HG02938 (cell line): ENCODE measurements at regions not wholly inside any gene's neighbourhood (a gene's known extent, or its start where the extent isn't known, plus 50 kb on each side); places are given as distances from the start of the nearest gene placed in this dataset.

Source experiments
- ATAC-seq: cut with Tn5 transposase; IDR thresholded peaks from one replicate; pipeline ENCODE4 v1.9.1; 2021; ENCODE audit warnings: mild to moderate bottlenecking, moderate library complexity; ENCODE audit not compliant: unreplicated experiment

DNA sequence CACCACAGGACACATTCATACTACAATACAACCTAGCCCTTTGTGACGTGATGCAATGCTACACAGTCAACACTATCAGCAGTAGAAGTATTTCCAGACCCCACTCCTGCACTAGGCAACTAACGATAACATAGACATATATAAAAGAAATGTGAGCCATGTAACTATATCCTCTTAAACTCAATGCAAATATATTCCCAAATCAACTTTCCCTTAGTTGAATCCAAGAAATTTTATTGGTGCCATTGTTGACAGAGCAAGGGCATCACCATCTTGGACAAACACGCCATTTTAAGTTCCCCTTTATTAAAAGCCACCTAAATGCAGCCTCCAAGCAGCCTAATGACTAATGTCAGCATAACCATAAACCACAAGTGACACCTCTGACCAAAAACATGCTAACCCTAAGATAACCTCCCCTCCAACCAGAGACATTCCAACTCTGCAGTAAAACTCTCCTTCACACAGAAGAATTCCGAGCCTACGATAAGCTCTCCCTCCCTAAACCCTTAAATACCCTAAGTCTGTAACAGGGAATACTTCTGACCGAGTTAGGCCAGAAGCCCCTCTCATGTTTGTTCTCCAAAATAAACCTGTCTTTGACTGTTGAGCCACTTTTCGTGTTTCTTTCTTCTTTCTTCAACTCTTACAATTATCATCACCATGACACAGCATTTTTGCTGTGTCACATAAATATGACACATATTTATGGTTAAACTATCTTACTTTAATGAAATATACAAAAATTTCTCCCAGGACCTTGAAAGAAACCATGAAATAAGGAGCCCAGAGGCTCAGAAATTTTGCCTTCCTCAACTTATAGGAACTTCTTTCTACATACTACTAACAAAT lies 1497.8 kb downstream of the EFNA5 start:
- no peak for ATAC-seq

DNA sequence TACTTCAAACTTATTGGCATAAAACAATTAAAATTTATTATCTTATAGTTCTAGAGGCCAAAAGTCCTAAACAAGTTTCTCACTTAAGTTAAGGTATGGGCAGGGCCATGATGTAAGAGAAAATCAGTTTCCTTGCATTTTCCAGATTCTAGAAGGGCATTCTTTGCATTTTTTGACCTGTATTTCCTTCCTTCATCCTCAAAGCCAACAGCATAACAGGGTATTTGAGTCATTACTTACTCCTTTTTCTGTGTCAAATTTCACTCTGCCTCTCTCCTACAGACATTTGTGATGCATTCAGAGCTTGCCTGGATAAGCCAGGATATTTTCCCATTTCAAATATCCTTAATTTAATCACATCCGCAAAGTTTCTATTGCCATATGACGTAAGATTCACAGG lies 1499.0 kb downstream of the EFNA5 start:
- ATAC-seq: no peak

DNA sequence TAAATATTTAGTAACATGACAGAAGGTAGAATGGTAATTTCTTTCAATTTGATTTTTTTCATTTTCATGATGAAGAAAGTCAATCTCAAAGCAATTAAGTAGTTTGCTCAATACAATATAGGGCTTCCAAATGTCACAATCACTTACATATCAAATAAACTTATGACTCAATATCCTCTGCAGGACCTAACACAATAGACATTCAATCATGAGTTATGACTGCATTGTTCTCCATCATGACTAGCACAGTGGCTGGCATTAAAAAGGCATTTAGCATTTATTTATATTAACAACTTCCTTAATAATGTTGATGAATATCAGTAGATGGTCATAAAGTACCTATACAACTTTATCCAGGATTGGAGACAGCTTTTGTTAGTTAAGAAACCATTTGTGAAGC lies 1499.6 kb downstream of the EFNA5 start:
- no peak for ATAC-seq

DNA sequence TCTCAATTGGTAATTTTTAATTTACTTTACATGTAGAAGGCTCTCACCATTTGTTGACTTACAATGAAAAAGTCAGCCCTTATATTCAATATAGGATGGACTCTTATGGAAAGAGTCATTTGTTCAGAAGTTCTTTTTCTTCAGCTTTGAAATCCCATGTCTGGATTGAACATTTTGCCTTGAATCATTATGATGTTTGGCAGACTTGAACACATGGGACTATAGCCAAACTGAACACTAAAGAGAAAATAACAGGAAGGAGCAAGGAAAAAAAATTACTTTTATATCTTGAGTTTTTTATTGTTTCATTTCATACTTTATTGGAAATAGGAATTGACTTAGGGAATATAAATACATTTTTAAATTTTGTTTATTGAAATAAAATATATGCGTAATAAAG lies 1503.0 kb downstream of the EFNA5 start:
- ATAC-seq: no peak

DNA sequence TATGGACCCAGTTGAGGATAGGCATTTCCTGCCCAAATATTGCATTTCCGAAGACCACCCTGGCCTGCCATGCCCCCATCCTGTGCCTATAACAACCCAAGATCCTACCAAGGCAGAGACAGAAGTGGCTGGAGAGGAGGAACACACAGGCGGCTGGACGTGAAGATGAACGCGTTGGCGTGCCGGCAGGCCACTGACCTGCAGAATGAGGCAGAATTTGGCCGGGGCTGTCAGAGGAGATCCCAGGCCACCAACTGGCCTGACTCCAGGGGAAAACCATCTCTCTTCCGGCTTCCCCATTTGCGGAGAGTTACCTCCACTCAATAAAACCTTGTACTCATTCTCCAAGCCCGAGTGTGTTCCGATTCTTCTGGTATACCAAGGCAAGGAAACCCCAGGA lies 1507.5 kb downstream of the EFNA5 start:
- no peak for ATAC-seq

DNA sequence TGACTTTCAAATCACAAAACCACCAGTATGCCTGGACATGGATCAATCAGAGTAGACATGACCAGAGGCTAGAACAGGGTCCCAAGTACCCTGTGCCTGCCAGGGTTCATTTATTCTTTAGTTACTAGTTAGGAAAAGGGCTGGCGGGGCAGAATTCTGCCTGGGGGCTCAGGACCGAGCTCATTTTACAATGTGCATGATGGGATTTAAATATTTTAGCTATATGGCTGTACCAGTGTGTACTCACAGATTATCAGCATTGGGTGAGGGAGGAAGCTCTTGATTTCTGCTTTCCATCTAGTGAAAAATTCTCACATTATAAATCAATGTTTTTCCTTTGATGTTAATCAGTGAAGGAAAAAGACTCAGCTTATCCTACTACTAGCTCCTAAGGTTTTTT lies 1511.1 kb downstream of the EFNA5 start:
- ATAC-seq: no peak

DNA sequence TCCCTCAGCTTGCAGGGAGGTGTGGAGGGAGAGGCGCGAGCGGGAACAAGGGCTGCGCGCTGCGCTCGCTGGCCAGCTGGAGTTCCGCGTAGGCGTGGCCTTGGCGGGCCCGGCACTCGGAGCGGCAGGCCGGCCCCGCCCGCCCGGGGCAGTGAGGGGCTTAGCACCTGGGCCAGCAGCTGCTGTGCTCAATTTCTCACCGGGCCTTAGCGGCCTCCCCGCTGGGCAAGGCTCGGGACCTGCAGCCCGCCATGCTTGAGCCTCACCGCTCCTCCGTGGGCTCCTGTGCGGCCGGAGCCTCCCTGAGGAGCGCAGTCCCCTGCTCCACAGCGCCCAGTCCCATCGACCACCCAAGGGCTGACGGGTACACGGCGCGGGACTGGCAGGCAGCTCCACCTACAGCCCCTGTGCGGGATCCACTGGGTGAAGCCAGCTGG lies 1516.4 kb downstream of the EFNA5 start:
- ATAC-seq: no peak

DNA sequence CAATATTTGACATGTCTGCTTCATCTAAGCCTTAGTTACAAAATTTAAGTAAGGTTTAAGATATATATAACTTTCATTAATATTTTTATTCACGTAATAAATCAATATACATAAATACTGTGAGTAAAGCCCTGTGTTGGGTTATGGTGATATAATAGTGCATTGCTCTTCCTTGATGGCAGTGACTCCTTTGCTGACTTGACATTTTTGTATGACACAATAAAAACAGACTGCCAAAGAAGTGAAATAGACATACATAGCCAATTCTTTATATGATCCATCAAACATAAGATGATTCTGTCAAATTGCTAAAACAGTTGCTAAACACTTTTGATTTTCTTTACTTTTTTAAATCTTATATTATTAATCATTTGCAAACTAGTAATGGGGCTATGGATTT lies 1518.2 kb downstream of the EFNA5 start:
- no peak for ATAC-seq

DNA sequence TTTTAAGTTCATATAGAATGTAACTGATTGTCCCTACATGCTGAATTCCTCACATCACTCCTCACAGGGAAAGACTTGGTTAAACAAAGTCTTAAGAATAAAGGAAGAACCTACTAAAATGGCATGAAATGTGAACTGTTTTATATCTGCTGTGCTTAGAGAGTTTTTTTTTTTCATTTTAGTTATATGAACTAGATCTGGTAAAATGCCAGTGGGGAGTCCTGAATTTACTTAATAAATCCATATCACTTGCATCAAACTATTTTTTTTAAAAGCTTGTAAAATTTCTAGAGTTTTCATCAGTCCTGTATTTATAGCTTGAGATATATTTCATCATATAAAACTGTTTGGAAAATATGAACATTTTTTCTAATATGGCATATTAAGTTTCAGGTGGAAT lies 1528.6 kb downstream of the EFNA5 start:
- ATAC-seq: no peak

DNA sequence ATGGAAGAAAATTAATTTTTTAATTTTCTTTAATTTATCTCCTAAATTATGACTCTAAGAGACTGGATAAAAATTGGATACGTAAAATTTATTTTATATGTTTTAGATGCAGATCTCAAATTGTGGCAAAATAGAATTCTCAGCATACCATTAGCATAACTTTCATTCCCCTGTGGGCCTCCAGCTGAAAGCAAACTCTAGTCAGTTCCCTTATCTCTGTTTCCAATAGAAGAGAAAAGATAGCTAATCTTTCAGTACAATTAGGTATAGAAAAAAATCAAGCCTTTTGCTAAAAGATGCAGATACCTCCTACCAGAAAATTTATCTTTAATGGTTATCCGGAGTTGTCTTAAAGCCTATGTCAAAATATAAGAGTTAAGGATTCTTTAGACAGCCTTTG lies 1530.6 kb downstream of the EFNA5 start:
- no peak for ATAC-seq

DNA sequence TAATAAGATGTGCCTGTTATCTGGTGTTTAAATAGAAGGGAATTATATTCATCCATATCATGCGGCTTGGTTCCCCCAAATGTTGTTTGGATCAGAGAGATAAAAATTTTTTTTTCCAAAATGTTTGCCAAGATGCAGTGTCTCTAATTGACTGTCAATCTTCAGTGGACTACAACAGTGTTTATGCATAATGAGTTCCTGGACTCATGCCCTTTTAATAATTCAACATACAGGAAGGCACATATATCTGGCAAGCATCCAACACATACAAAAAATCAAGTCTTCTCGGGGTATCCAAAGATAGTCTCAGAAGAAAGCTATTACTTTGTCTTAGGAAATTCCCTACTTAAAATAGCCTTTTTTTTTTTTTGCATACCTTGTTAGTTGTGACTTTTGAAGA lies 1534.7 kb downstream of the EFNA5 start:
- ATAC-seq: no peak

DNA sequence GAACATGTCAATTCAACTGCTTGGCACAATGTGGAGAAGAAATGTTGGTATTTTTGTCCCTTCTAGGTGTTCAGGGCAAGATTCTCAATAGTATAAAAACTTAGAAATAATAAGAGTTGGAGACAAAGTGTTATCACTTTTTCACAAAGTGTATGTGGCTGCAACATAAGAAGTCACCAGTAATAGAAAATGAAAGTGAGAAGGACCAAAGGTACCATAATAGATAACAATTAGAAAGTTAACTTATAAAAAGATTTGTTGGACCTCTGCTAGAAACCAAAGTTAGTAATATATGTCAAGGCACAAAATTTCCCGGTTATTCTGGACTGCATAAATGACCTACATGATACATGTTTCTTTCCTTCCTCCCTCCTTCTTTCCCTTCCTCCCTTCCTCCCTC lies 1535.3 kb downstream of the EFNA5 start:
- ATAC-seq: no peak

DNA sequence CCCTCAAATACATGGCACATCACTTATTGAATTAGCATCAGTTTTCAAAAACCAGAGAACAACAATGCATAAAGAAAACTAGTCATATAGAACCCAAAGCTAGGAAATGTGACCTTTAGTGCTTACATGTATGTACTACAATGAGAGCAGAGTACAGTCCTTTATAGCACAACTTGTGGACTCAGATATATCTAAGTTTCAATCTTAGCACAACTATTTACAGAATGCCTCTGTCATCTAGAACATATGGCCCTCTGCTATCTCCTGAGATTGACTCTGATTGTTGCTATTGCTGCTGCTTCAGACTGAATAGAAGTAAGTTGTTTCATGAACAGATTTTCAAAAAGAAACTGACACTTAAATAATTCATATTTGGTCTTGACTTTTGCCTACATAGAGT lies 1536.2 kb downstream of the EFNA5 start:
- no peak for ATAC-seq

DNA sequence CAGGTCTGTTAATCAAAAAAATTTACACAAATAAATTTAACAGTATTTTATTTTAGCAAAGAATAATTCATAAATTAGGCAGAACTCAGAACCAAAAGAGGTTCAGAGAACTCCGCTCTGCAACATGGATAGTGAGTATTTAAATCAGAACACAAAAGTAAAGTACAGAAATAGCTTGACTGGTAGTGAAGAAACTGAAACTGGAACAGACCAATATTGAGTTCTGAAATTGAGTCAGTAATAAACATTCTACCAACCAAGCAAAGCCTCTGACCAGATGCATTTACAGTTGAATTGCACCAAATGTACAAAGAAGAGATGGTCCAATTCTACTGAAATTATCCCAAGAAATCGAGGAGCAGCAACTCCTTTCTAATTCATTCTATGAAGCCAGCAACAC lies 1542.8 kb downstream of the EFNA5 start:
- ATAC-seq: peak; percentile 75

DNA sequence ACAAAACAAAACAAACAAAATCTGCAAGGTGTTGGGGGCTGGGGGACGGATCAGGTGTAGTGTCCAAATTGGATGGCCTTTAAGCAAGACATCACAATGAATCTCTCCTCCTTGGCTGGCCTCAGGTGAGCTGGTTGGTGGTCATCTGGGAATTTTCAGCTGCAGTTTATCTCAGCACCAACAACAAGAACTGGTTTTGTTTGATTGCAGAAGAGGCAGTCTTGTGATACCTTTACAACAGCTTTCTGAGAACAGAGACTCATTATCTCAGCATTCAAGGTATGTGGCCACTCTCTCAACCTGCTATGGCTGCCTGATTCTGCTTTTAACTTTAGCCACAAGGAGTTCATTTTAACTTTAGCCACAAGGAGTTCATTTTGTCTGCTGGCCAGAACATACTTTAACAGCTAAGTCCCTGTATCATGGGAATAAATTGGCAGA lies 1543.4 kb downstream of the EFNA5 start:
- peak; percentile 56 for ATAC-seq

DNA sequence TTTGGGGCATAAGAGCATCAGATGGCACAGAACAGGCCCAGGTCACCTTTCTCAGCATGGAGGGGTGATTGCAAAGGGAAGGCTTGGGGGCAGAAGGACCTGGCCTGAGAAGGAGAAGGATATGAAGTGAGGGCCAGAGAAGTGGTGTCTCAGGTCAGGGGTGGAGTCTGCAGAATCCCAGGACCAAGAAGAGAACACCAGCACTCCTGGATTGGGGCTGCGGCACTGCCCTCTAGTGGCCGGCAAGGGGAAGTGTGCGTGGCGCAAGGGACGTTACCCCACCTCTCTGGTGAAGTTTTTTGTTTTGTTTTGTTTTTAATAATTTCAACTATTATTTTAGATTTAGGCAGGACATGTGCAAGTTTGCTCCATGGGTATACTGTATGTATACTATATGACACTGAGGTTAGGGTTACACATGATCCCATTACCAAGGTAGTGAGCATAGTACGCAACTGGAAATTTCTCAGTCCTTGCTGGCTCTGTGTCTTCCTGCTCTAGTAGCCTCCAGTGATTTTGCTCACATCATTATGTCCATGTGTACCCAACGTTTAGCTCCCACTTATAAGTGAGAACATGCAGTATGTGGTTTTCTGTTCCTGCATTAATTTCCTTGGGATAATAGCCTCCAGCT lies 1548.6 kb downstream of the EFNA5 start:
- ATAC-seq: peak; percentile 80

DNA sequence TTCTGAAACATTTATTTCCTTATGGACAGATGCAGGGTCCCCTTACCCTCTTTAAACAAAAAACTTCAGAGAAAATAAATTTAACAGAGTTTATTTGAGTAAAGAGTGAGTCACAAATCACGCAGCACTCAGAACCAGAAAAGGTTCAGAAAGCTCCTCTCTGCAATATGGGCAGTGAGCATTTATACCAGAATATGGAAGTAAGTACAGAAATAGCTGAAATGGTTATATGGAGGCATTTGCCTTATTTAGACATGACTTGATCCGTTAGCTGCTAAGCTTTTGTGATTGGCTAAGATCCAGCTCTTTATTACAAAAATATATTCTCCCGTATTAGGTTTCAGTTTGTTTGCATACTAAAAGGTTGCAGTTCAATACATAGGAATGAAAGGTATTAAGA lies 1554.1 kb downstream of the EFNA5 start:
- no peak for ATAC-seq

DNA sequence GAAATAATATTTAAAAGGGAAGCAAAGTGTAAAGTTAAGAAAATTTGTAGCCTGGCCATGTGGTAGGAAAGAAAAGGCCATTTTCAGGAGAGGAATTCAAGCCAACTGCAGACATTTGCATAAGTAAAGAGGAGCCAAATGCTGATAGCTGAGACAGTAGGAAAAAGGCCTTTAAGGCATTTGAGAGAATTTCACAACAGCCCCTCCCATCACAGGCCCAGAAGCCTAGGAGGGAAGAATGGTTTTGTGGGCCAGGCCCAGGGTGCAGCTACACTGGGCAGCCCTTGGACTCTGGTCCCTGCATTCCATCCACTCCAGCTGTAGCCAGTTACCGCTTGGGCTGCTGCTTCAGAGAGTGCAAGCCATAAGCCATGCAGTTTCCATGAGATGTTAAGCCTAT lies 1556.8 kb downstream of the EFNA5 start:
- no peak for ATAC-seq

DNA sequence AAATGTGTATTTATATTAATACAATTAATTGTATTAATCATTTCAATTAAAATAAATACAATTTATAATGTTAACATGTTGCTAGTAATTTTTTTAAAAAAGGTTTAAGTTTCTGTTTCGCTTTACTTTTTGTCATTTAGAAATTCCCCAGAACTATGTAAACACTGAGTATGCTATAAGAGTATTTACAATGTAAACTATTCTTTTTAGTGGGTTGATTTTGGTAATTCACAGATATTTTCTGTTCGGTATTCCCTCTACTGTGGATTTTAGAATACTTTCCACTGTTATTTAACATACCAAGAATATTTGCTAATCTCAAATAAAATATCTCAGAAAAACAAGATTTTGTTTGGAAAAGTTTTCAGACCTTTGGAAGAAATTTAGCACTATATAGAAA lies 1564.4 kb downstream of the EFNA5 start:
- ATAC-seq: no peak

DNA sequence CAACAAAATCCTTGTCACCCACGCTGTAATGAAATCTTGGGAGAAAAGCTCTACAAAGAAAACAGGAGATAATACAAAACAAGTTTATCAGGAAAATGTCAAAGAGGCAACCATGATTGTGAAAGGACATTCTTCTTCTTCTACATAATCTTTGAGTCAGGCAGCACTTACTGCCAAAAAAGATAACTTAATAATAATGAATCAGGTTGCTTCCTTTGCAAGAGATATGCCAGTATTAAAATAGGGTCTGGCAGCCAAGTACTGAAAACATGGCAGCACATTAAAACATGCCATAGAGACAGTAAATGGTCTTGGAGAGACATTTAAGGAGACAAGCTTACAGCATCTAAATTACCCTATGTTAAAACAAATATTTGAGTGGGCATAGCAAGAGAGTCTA lies 1573.4 kb downstream of the EFNA5 start:
- ATAC-seq: no peak

DNA sequence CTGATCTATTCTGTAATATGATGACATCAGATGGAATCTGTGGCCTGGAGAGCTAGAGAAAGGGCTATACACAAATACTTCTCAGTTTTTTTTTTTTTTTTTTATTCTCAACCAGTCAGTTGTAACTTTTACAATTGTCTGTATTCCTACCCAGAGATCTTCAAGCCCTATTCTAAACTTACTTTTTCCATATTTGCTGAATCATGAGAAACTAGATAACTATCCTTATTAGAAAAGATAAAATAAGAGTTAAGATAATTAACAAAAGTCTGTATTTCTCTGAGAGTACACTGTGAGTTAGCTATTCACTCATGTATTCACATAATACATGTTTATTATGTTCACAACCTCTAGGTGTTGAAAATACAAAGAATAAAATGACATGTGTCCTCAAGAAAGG lies 1575.9 kb downstream of the EFNA5 start:
- no peak for ATAC-seq

DNA sequence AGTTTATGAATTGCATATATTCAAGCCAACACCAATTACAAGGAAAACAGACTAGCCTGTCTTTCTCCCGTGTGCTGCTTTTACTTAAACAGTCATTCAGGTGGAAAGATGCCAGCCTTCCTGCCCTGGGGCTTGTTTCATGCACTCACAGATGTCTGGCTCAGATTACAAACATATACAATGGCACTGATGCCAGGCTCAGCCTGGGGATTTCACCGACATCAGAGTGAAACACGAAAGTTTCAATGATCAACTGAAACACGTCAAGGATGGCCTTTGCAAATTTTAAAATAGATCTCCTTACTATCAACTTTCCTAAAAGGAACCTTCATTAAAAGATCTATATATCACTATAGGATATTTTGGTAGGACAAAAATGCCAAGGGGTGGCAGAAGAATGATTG lies 1576.5 kb downstream of the EFNA5 start:
- no peak for ATAC-seq

DNA sequence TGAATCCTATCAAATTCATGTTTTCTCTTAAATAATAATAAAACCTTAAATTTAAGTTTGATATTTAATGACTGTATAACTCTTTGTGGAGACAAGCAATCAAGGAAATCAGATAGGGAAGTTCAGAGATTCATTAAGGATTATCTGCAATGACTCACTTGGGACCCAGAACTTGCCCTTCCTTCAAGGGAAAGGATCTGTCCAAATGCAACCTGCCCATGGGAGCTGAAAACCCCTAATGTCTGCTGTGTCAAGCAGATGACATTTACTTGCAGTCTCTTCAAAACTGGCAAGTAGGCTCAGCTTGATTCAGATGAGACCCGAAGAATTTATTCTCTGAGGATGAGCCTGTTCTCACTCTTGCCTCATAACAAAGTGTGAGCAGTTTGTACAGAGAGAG lies 1577.6 kb downstream of the EFNA5 start:
- ATAC-seq: no peak
